Hepatic stellate cell (primary cell): ENCODE measurements at regions not wholly inside any gene's neighbourhood (a gene's known extent, or its start where the extent isn't known, plus 50 kb on each side); places are given as distances from the start of the nearest gene placed in this dataset.

ENCODE experiments used
- DNase-seq: peaks from one replicate; pipeline ENCODE4 v3.0.0; 2011; ENCODE audit warnings: low spot score

GRCh38 chr5:2492476-2492875 lies 259.0 kb downstream of the IRX2 start:
- no peak for DNase-seq

- no peak for DNase-seq
Observed at GRCh38 chr5:2491846-2492245, 259.6 kb downstream of the IRX2 start.

GRCh38 chr5:2489306-2489705 lies 262.2 kb downstream of the IRX2 start:
- DNase-seq = no peak

GRCh38 chr5:2488593-2488992 lies 262.9 kb downstream of the IRX2 start:
- DNase-seq = no peak

GRCh38 chr5:2487152-2487763 lies 264.2 kb downstream of the IRX2 start:
- no peak for DNase-seq

- DNase-seq = no peak
Observed at GRCh38 chr5:2486373-2486772, 265.1 kb downstream of the IRX2 start.

GRCh38 chr5:2482778-2483177 lies 268.7 kb downstream of the IRX2 start:
- no peak for DNase-seq

- DNase-seq = no peak
Observed at GRCh38 chr5:2480871-2481270, 270.6 kb downstream of the IRX2 start.

GRCh38 chr5:2475902-2476301 lies 275.6 kb downstream of the IRX2 start:
- DNase-seq = no peak

- DNase-seq = no peak
Observed at GRCh38 chr5:2472670-2473069, 278.8 kb downstream of the IRX2 start.

GRCh38 chr5:2471152-2471879 lies 280.2 kb downstream of the IRX2 start:
- no peak for DNase-seq

- no peak for DNase-seq
Observed at GRCh38 chr5:2466966-2467365, 284.5 kb downstream of the IRX2 start.

GRCh38 chr5:2465383-2465782 lies 286.1 kb downstream of the IRX2 start:
- DNase-seq = no peak

GRCh38 chr5:2464141-2464540 lies 287.3 kb downstream of the IRX2 start:
- no peak for DNase-seq

GRCh38 chr5:2461701-2462691 lies 289.5 kb downstream of the IRX2 start:
- no peak for DNase-seq

- DNase-seq = no peak
Observed at GRCh38 chr5:2460098-2460497, 291.4 kb downstream of the IRX2 start.

GRCh38 chr5:2459251-2459650 lies 292.2 kb downstream of the IRX2 start:
- DNase-seq = no peak

GRCh38 chr5:2455878-2456277 lies 295.6 kb downstream of the IRX2 start:
- DNase-seq = no peak

GRCh38 chr5:2454876-2455275 lies 296.6 kb downstream of the IRX2 start:
- DNase-seq = no peak

GRCh38 chr5:2453781-2454180 lies 297.7 kb downstream of the IRX2 start:
- DNase-seq = no peak

- DNase-seq = no peak
Observed at GRCh38 chr5:2451100-2451499, 300.4 kb downstream of the IRX2 start.

- DNase-seq = no peak
Observed at GRCh38 chr5:2442496-2443354, 308.8 kb downstream of the IRX2 start.
